ENCODE measurements at regions not wholly inside any gene's neighbourhood (a gene's known extent, or its start where the extent isn't known, plus 50 kb on each side); places are given as distances from the start of the nearest gene placed in this dataset.
"Not testable (repeated sequence)": the region's sequence is repeated elsewhere in the genome, so short reads cannot be mapped to it uniquely, and the experiment has no call there.

- not testable (repeated sequence) for DNase-seq
Observed at GRCh38 chr1:70834365-70834764, 213.3 kb downstream of the PTGER3 start.

GRCh38 chr1:70836456-70836855 is 211.2 kb downstream of the PTGER3 start:
- no peak for DNase-seq

GRCh38 chr1:70840260-70840953 is 207.2 kb downstream of the PTGER3 start:
- DNase-seq = no peak

DNA sequence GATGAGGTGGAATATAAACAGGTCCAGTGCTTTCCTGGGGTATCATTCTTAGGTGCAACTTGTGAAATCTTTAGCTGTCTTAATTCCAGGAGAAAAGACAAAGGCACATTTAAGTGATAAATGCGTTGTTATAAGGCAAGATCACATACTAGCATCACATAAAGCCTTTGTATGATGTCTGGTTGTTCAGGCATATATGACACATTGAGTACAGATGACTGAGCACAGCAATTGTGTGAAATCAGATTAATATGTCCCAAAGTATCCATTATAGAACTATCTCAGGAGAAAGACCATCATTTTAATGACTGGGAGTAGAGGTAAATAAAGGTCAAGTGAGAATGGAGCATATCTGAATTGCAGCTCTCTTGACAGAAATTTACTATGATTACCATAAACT is 205.1 kb downstream of the PTGER3 start:
- no peak for DNase-seq

GRCh38 chr1:70843452-70843851 is 204.2 kb downstream of the PTGER3 start:
- no peak for DNase-seq

DNA sequence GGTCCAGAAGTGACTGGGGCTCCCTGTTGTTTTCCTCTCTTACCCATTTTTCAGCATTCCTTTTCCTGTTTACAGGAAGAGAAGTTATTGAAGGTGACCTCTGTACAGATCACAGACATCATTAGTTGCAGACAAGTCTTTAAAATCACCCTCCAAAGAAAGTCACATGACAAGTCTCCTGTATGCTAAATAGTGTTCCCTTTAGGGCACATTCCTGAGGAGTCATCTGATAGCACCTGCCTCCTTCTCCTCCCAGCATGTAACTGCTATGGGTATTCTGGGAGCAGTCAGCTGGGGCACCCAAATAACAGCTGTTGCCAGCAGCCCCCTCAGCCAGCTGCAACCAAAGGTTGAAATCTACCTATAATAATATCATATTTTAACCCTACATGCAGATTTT is 200.6 kb downstream of the PTGER3 start:
- DNase-seq = no peak

GRCh38 chr1:70855203-70855602 is 192.4 kb downstream of the PTGER3 start:
- no peak for DNase-seq

DNA sequence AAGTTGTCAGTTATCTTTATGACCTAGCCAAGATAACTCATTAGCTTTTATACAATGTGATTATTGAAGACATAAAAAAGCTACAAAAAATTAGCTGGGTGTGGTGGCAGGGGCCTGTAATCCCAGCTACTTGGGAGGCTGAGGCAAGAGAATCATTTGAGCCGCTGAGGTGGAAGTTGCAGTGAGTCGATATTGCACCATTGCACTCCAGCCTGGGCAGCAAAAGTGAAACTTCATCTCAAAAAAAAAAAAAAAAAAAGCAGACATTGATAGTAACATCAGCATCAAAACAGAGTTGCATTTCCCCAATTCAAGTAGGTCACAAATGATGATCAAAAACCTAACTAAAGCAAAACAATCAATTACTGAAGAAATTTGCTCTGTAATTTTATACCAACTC is 191.4 kb downstream of the PTGER3 start:
- no peak for DNase-seq

DNA sequence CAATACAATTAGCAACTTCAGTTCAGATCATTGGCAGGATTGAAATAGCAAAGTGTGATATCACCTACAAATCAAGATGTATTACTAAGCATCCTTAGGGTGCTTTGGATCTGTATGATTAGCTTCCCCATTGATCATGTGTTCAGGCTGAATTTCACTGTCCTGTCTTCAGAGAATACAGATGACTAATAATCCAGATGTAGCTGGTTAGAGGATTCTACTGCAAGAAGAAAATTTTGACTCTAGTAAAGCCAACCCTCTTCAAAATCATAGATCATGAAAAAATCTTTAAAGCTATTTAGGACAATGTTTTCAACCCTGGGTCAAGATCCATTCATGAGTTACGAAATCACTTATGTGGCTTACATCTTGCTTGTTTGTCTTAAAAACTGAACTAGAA is 184.4 kb downstream of the PTGER3 start:
- DNase-seq = no peak

DNA sequence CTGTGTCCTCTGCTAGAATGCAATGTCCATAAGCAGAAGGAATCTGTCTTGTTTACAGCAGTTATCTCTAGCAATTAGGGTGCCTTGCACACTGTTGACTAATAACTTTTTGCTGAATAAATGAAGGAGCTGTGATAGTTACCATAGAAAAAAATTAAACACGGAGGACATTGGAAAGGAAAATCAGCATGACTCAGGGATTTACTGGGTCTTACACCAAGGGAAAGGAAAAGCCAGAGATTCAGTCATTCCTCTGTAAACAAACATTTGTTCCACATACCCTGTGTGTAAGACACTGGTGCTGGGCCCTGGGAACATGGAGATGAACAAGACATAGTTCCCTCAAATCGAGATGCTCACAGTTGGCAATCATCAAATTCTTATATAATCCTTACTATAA is 183.3 kb downstream of the PTGER3 start:
- no peak for DNase-seq

- DNase-seq = no peak
Observed at GRCh38 chr1:70866542-70867264, 180.9 kb downstream of the PTGER3 start.

GRCh38 chr1:70871790-70872189 is 175.8 kb downstream of the PTGER3 start:
- DNase-seq = no peak

GRCh38 chr1:70874063-70874462 is 173.6 kb downstream of the PTGER3 start:
- no peak for DNase-seq

GRCh38 chr1:70874818-70875217 is 172.8 kb downstream of the PTGER3 start:
- DNase-seq = no peak

GRCh38 chr1:70877343-70877742 is 170.3 kb downstream of the PTGER3 start:
- DNase-seq = no peak

- no peak for DNase-seq
Observed at GRCh38 chr1:70887936-70888335, 159.7 kb downstream of the PTGER3 start.

DNA sequence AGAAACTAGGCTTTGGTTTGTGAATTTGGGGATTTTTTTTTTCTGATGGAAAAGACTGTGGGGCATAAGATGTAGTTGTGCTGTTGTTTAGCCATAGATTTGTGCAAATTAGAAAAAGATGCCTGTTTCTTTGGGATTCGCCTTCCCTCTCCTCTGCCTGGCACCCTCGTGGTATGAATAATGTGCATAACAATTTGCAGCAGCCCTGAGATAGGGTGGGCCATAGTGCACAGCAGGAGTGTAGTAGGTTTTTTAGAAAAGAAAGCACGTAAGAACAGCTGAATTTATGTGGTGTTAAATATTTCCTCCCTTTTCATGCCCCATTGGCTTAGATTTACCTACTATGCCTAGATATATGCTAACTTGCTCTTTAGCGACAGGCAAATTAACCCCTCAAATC is 158.9 kb downstream of the PTGER3 start:
- DNase-seq = no peak

DNA sequence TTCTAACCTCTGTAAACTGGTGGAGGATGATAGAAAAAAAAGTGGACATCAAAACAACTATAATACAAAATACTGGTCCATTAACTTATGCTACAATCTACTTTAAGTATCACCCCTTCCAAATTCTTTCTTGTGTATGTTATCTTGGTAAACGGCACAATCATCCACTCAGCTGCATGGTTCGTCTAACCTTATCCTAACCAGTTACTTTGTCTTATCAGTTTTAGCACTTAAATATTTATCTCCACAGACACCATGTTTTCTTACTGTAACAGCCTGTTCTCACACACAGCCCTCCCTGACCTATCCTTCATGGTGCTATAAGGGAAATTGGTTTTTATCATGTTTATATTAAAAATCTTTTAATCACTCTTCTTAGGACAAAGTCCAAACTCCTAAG is 157.2 kb downstream of the PTGER3 start:
- DNase-seq = no peak

GRCh38 chr1:70891051-70891843 is 156.4 kb downstream of the PTGER3 start:
- no peak for DNase-seq

GRCh38 chr1:70892140-70892539 is 155.5 kb downstream of the PTGER3 start:
- DNase-seq = no peak

- DNase-seq = no peak
Observed at GRCh38 chr1:70892930-70893329, 154.7 kb downstream of the PTGER3 start.

DNA sequence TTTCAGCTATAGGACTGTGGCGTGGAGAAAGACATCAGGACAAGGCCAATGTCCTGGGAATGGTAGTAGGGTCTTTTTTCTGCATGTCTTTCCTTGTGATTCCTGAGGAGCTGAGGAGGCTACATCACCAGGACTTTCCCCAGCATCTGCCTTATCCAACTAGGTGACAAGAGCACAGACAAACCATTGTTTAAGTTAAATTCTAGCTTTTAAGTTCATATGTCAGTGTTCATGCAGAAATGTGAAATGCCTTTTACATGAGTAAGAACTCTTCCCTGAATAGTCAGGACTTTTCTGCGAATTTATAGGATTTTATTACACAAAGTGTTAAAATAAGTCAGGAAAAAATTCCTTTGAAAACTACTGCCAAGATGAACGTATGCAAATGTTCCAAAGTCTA is 154.2 kb downstream of the PTGER3 start:
- DNase-seq = no peak

- DNase-seq = no peak
Observed at GRCh38 chr1:70895531-70895930, 152.1 kb downstream of the PTGER3 start.

DNA sequence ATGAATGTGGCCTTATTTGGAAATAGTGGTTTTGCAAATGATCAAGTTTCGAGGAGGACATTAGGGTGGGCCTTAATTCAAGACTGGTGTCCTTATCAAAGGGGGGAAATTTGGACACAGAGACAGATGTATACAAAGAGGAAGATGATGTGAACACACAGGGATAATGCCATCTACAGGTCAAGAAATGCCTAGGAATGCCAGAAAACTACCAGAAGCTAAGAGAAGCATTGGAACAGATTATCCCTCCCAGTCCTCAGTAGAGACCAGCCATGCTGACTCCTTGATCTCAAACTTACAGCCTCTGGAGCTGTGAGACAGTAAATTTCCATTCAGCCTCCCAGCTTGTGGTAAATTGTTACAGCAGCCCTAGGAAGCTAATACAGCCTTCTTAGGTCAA is 151.4 kb downstream of the PTGER3 start:
- DNase-seq = peak; percentile 24

All from kidney glomerular epithelial cell (primary cell).